Esophagus muscularis mucosa (tissue), 4 donors: ENCODE measurements at regions not wholly inside any gene's neighbourhood (a gene's known extent, or its start where the extent isn't known, plus 50 kb on each side); places are given as distances from the start of the nearest gene placed in this dataset.

Experiments used
- DNase-seq: peaks from one replicate; pipeline ENCODE4 v3.0.0-alpha.2; 2017; ENCODE audit errors: extremely low spot score
- H3K27ac ChIP-seq, 4 donors: fragments of 200-600 bp; sonication (generic); replicated peaks in 1 of 4; 1 replicate in 3 of 4; 2 replicates in 1 of 4; pipeline ENCODE4 v1.5.1; 2016 to 2019; ENCODE audit warnings: mild to moderate bottlenecking in 1 of 4
- H3K27me3 ChIP-seq, 4 donors: fragments of 200-600 bp; sonication (generic); one replicate each; pipeline versions ENCODE4 v1.5.1 to v1.6.0; 2016 to 2019
- H3K36me3 ChIP-seq, 4 donors: fragments of 200-600 bp; sonication (generic); one replicate each; pipeline ENCODE4 v1.5.1; 2016 to 2019
- H3K4me1 ChIP-seq, 4 donors: fragments of 200-600 bp; sonication (generic); one replicate each; pipeline ENCODE4 v1.5.1; 2016 to 2019
- H3K4me3 ChIP-seq, 4 donors: fragments of 200-600 bp; sonication (generic); 1 replicate in 2 of 4; 2 replicates in 2 of 4; pipeline ENCODE4 v1.5.1; 2016 to 2019; ENCODE audit warnings: mild to moderate bottlenecking in 4 of 4, moderate library complexity in 1 of 4
- H3K9me3 ChIP-seq, 4 donors: fragments of 200-600 bp; sonication (generic); 1 replicate in 3 of 4; 2 replicates in 1 of 4; pipeline ENCODE4 v1.5.1; 2016 to 2019
- EP300 ChIP-seq: sonication (generic); formaldehyde crosslinking; IDR thresholded peaks from one replicate; pipeline ENCODE4 v1.6.1; 2017; ENCODE audit warnings: antibody characterized with exemption
- POLR2A ChIP-seq: fragments of 450-650 bp; IDR thresholded peaks from one replicate; pipeline ENCODE4 v1.6.1; 2017; ENCODE audit warnings: antibody characterized with exemption, moderate library complexity, mild to moderate bottlenecking, low read depth
- POLR2AphosphoS5 ChIP-seq, 2 donors: sonication (generic); formaldehyde crosslinking; IDR thresholded peaks; one replicate each; pipeline ENCODE4 v1.6.1; 2017; ENCODE audit warnings: antibody characterized with exemption in 2 of 2
- WGBS: methylation state at CpG from one replicate; pipeline ENCODE4 v1.1.5; 2018; 5-methylcytosine and 5-hydroxymethylcytosine counted together
- intact Hi-C: fragments of 100-400 bp; cut with DNase I; formaldehyde crosslinking; loops from one replicate; pipeline ENCODE4 v1.15.1; 2023
- TF ChIP-seq, protein P1 (sequence below), 3 experiments: fragments of 200-600 bp in 2 of 3; fragments of 450-650 bp in 1 of 3; sonication (generic) in 2 of 3; IDR thresholded peaks; one replicate each; pipeline ENCODE4 v1.5.1; 2017 to 2019; ENCODE audit warnings: antibody characterized with exemption in 3 of 3, mild to moderate bottlenecking in 2 of 3, moderate library complexity in 1 of 3

DNA sequence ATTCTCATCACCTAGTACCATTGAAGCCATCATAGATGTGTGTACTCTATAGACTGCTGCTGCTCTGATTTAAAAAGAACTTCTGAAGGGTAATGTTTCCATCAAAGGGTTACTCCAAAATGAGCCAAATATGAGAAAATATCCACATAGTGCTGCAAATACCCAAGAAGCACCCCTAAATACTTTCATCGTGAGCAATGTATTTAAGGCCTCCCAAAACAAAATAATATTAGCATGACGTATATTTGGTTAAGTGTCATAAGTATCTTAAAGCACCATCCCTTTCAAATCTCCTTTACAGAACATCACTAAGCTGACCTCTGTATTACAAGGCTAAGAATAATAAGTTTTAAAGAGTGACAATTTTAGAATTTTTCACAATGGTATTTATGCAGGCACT is 421.8 kb downstream of the MTRR start:
- H3K27ac ChIP-seq: no peak overlapping the region
- no peaks in the 10 kb centered on the region for H3K36me3 ChIP-seq
- TF ChIP-seq, protein P1, sequence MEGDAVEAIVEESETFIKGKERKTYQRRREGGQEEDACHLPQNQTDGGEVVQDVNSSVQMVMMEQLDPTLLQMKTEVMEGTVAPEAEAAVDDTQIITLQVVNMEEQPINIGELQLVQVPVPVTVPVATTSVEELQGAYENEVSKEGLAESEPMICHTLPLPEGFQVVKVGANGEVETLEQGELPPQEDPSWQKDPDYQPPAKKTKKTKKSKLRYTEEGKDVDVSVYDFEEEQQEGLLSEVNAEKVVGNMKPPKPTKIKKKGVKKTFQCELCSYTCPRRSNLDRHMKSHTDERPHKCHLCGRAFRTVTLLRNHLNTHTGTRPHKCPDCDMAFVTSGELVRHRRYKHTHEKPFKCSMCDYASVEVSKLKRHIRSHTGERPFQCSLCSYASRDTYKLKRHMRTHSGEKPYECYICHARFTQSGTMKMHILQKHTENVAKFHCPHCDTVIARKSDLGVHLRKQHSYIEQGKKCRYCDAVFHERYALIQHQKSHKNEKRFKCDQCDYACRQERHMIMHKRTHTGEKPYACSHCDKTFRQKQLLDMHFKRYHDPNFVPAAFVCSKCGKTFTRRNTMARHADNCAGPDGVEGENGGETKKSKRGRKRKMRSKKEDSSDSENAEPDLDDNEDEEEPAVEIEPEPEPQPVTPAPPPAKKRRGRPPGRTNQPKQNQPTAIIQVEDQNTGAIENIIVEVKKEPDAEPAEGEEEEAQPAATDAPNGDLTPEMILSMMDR (IDR thresholded peaks at IDR 0.05): no peak
- TF ChIP-seq EP300 (no peak), POLR2A (no peak), POLR2AphosphoS5 (IDR thresholded peaks at IDR 0.05) (no peak)
- intact Hi-C loops: no loop called here
- no peak overlapping the region for H3K4me3 ChIP-seq
- H3K4me1 ChIP-seq: no peaks in the 10 kb centered on the region
- no peak for DNase-seq
- H3K27me3 ChIP-seq: no peaks in the 10 kb centered on the region
- no peaks in the 10 kb centered on the region for H3K9me3 ChIP-seq
- 76% methylated on average over 2 of the region's 2 CpGs for WGBS

DNA sequence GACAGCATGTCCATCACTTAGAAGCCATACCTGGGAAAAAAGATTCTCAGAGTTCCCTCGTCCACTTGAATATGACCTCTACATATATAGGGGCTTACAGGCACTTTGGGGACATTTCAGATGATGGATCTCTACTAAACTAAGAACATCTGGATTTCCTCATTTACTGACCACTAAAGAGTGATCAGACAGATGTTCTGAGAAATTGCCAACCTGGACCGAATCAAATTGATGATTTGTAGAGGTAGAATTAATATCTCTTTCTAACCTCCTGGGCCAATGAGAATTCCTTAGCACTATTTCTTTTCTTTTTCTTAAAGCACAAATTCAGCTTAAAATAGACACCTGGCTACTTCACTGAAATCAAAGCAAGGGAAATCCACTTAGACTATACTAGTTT is 422.7 kb downstream of the MTRR start:
- WGBS: 59% methylated on average over 2 of the region's 2 CpGs
- Histone ChIP-seq H3K4me1 (no peaks in the 10 kb centered on the region), H3K27ac (no peak overlapping the region), H3K27me3 (no peaks in the 10 kb centered on the region), H3K9me3 (no peaks in the 10 kb centered on the region), H3K4me3 (no peak overlapping the region), H3K36me3 (no peaks in the 10 kb centered on the region)
- TF ChIP-seq EP300 (no peak), POLR2AphosphoS5 (IDR thresholded peaks at IDR 0.05) (no peak), POLR2A (no peak)
- intact Hi-C loops: no loop called here
- no peak for DNase-seq

DNA sequence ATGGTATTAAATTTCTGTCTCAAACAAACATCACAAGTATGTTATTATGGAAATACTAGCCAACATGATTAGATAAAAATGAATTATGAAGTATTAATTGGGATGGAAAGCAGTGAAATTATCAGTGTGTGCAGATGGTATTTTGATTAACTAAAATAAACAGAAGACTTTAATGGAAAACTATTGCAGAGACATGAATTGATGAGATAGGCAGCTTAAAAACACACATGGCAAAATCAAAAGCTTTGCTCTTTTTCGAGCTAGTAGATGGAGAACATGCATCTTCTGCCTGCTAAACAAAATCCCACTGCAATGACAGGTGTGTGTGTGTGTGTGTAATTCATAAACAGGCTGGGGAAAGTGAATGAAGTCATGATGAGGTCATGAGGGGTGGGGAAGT is 426.2 kb downstream of the MTRR start:
- Histone ChIP-seq H3K9me3 (no peaks in the 10 kb centered on the region), H3K27ac (no peak overlapping the region), H3K4me1 (no peaks in the 10 kb centered on the region), H3K4me3 (no peak overlapping the region), H3K36me3 (no peaks in the 10 kb centered on the region), H3K27me3 (no peaks in the 10 kb centered on the region)
- intact Hi-C loops: no loop called here
- no peak for TF ChIP-seq EP300
- no peak for TF ChIP-seq POLR2AphosphoS5 (IDR thresholded peaks at IDR 0.05)
- TF ChIP-seq, protein P1 (IDR thresholded peaks at IDR 0.05): no peak
- WGBS: 26% methylated on average over 1 of the region's 1 CpG
- DNase-seq: no peak

DNA sequence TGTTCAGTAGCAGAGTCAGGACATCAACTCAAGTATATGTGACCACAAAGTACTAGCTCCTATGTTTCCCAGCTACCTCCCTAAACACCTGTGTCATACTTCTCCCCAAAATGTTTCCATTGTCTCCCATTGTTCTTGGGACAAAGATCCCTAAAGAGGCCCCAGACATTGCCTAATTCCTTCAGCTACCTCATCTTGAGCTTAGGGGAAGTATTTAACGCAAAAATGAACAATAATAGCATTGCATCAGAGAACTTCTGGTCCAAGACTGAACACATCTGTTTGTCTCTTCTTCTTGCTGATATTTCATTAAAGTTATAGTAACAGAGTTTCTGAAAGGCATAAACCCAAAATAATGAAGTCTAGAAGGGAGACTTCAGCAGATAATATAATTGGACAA is 430.8 kb downstream of the MTRR start:
- TF ChIP-seq POLR2AphosphoS5 (IDR thresholded peaks at IDR 0.05): no peak
- TF ChIP-seq POLR2A: no peak
- no peak for TF ChIP-seq EP300
- TF ChIP-seq, protein P1 (IDR thresholded peaks at IDR 0.05): no peak
- Histone ChIP-seq H3K4me1 (no peaks in the 10 kb centered on the region), H3K36me3 (no peaks in the 10 kb centered on the region), H3K27me3 (no peaks in the 10 kb centered on the region), H3K27ac (no peak overlapping the region), H3K9me3 (no peaks in the 10 kb centered on the region), H3K4me3 (no peak overlapping the region)
- intact Hi-C loops: no loop called here
- WGBS: 78% methylated on average over 1 of the region's 1 CpG
- no peak for DNase-seq

DNA sequence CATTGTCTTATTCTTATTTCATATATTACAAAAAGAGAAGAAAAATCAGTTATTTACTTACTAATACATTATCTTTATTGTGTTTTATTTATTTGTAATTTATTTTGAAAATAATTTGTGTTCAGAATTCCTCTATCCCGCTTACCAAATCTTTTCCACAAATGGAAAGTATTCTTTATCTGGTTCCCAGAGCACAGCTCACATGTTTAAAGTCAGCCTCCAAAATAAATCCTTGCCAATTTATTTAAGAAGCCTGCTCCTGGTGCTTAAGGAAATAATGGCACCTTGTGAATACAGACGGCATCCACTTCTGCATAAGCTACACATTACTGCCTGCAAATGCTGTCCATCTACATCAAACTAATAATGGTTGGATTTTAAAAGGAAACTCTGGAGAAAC is 435.4 kb downstream of the MTRR start:
- intact Hi-C loops: no loop called here
- WGBS: 51% methylated on average over 2 of the region's 2 CpGs
- no peak for DNase-seq
- Histone ChIP-seq H3K36me3 (no peaks in the 10 kb centered on the region), H3K4me3 (no peak overlapping the region), H3K27ac (no peak overlapping the region), H3K27me3 (no peaks in the 10 kb centered on the region), H3K4me1 (no peaks in the 10 kb centered on the region), H3K9me3 (peaks cover 0 to 5% (median 0%) of the 10 kb centered on the region in 4 donors)
- TF ChIP-seq POLR2AphosphoS5 (IDR thresholded peaks at IDR 0.05) (no peak), EP300 (no peak), POLR2A (no peak)
- TF ChIP-seq, protein P1 (IDR thresholded peaks at IDR 0.05): no peak
